Osteoblast (primary cell): ENCODE measurements at regions not wholly inside any gene's neighbourhood (a gene's known extent, or its start where the extent isn't known, plus 50 kb on each side); places are given as distances from the start of the nearest gene placed in this dataset.

ENCODE experiments used
- DNase-seq: peaks from one replicate; pipeline ENCODE4 v3.0.0; 2011; ENCODE audit warnings: low spot score, mixed read lengths; ENCODE audit not compliant: insufficient read length; ENCODE audit errors: missing footprints
- H2AFZ ChIP-seq: 2 replicates; pipeline ENCODE4 v1.6.0; 2011; ENCODE audit warnings: mild to moderate bottlenecking, low read length
- H3K27ac ChIP-seq: 2 replicates; pipeline ENCODE4 v1.5.1; 2011; ENCODE audit warnings: mild to moderate bottlenecking, low read depth, low read length, moderate library complexity
- H3K27me3 ChIP-seq: 2 replicates; pipeline ENCODE4 v1.6.0; 2012; ENCODE audit warnings: mild to moderate bottlenecking, control low read depth, inconsistent platforms, low read length, moderate library complexity; ENCODE audit not compliant: insufficient read depth
- H3K36me3 ChIP-seq: 2 replicates; pipeline ENCODE4 v1.5.1; 2011; ENCODE audit warnings: mild to moderate bottlenecking, low read length, control low read depth, moderate library complexity; ENCODE audit not compliant: insufficient read depth
- H3K4me1 ChIP-seq: 2 replicates; pipeline ENCODE4 v1.5.1; 2011; ENCODE audit warnings: mild to moderate bottlenecking, low read length, control low read depth, moderate library complexity; ENCODE audit not compliant: insufficient read depth
- H3K4me2 ChIP-seq: 2 replicates; pipeline ENCODE4 v1.6.0; 2011; ENCODE audit warnings: mild to moderate bottlenecking, low read length; ENCODE audit not compliant: insufficient read depth
- H3K4me3 ChIP-seq: fragments of 200-600 bp; sonication (generic); 3 replicates; pipeline ENCODE4 v1.5.1; 2012; ENCODE audit warnings: mild to moderate bottlenecking, low read length, inconsistent platforms; ENCODE audit not compliant: insufficient read depth
- H3K79me2 ChIP-seq: 2 replicates; pipeline ENCODE4 v1.6.0; 2012; ENCODE audit warnings: mild to moderate bottlenecking, low read length, control low read depth, inconsistent platforms; ENCODE audit not compliant: insufficient read depth
- H3K9me3 ChIP-seq: 2 replicates; pipeline ENCODE4 v1.5.1; 2011; ENCODE audit warnings: low read depth, low read length, control low read depth
- H4K20me1 ChIP-seq: 2 replicates; pipeline ENCODE4 v1.6.0; 2012; ENCODE audit warnings: mild to moderate bottlenecking, low read length, control low read depth; ENCODE audit not compliant: insufficient read depth
- CTCF ChIP-seq: IDR thresholded peaks from 2 replicates; pipeline ENCODE4 v1.5.1; 2011; ENCODE audit warnings: mild to moderate bottlenecking, low read depth, low read length, moderate library complexity; ENCODE audit errors: extremely low read depth

DNA sequence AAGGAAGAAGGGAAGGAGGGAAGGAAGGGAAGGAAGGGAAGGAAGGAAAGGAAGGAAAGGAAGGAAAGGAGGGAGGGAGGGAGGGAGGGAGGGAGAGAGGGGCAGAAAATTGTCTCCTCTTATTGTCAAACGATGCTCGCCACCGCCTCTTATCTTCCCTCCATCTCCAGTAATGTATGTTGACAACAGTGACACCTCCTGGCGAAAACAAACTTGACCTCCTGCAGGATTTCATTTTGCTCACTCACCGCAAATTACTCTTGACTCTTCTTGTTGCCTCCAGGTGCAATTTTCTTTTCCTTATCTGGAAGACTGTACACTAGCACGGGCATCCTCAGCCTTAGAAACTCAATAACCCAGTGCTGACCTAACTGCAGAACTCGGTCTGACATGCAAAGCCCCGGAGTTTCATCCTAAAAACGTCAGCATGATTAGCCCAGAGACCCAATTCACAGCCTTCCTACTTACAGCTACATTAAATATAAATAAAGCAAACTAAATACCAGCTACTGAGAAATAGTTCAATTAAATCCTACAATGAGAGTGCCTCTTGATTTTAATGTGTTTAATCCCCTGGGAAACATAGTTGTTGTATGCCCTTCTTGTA is 512.4 kb upstream of the TMPO start:
- Histone ChIP-seq H3K36me3 (no peaks in the 10 kb centered on the region), H3K4me3 (no peak overlapping the region), H3K9me3 (no peaks in the 10 kb centered on the region), H2AFZ (no peak overlapping the region), H3K4me2 (no peak overlapping the region), H4K20me1 (no peaks in the 10 kb centered on the region), H3K79me2 (no peaks in the 10 kb centered on the region), H3K27me3 (no peaks in the 10 kb centered on the region), H3K27ac (no peak overlapping the region), H3K4me1 (no peaks in the 10 kb centered on the region)
- TF ChIP-seq CTCF, result peak; percentile 13
- DNase-seq, result no peak

- TF ChIP-seq CTCF, result no peak
- Histone ChIP-seq H3K4me2 (no peak overlapping the region), H3K36me3 (no peaks in the 10 kb centered on the region), H2AFZ (no peak overlapping the region), H3K4me1 (no peaks in the 10 kb centered on the region), H3K9me3 (no peaks in the 10 kb centered on the region), H3K79me2 (no peaks in the 10 kb centered on the region), H3K27me3 (no peaks in the 10 kb centered on the region), H4K20me1 (no peaks in the 10 kb centered on the region), H3K27ac (no peak overlapping the region), H3K4me3 (no peak overlapping the region)
- DNase-seq, result no peak
Measured at GRCh38 chr12:98007963-98008362, 507.4 kb upstream of the TMPO start.

- no peaks in the 10 kb centered on the region for H3K79me2 ChIP-seq
- no peak for DNase-seq
Measured at GRCh38 chr12:98013560-98013959, 501.8 kb upstream of the TMPO start.

DNA sequence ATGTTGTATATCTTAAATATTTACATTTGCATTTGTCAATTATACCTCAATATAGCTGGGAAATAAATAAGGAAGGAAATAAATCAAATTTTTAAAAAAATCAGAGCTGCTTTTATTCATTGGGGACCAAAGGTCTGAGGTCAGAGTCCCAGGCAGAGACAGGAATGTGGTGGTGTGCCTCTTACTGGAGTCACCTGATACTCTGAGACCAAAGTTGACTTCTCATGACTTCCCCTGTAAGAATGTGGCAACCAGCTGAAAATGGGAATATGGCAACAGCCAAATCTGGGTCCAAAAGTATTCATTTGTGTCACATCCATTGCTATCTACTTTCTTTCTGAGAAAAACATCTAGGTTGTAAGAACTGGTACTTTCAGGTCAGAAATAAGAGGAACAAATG is 496.6 kb upstream of the TMPO start:
- no peaks in the 10 kb centered on the region for H3K36me3 ChIP-seq
- H4K20me1 ChIP-seq, result no peaks in the 10 kb centered on the region
- no peaks in the 10 kb centered on the region for H3K27me3 ChIP-seq
- no peak for TF ChIP-seq CTCF
- no peaks in the 10 kb centered on the region for H3K79me2 ChIP-seq
- H3K4me3 ChIP-seq, result no peak overlapping the region
- H3K9me3 ChIP-seq, result no peaks in the 10 kb centered on the region
- H3K27ac ChIP-seq, result no peak overlapping the region
- H2AFZ ChIP-seq, result no peak overlapping the region
- no peak for DNase-seq
- H3K4me1 ChIP-seq, result no peaks in the 10 kb centered on the region
- H3K4me2 ChIP-seq, result no peak overlapping the region

More at GRCh38 chr12:98013560-98013959, 501.8 kb upstream of the TMPO start:
- H2AFZ ChIP-seq, result no peak overlapping the region
- H4K20me1 ChIP-seq, result no peaks in the 10 kb centered on the region
- no peaks in the 10 kb centered on the region for H3K9me3 ChIP-seq
- H3K4me1 ChIP-seq, result no peaks in the 10 kb centered on the region
- H3K27ac ChIP-seq, result no peak overlapping the region
- no peak overlapping the region for H3K4me3 ChIP-seq
- H3K36me3 ChIP-seq, result no peaks in the 10 kb centered on the region
- H3K27me3 ChIP-seq, result no peaks in the 10 kb centered on the region
- no peak for TF ChIP-seq CTCF
- no peak overlapping the region for H3K4me2 ChIP-seq
